H1 (cell line): ENCODE measurements at regions not wholly inside any gene's neighbourhood (a gene's known extent, or its start where the extent isn't known, plus 50 kb on each side); places are given as distances from the start of the nearest gene placed in this dataset.

Experiments
- CTCF ChIP-seq, 3 experiments: IDR thresholded peaks; 1 replicate in 2 of 3; 2 replicates in 1 of 3; pipeline versions ENCODE4 v1.5.1 to v1.6.1; 2011; ENCODE audit warnings: low read length in 3 of 3, mild to moderate bottlenecking in 3 of 3, inconsistent platforms in 2 of 3, low read depth in 1 of 3, moderate library complexity in 1 of 3; ENCODE audit not compliant: insufficient read depth in 1 of 3; ENCODE audit errors: control extremely low read depth in 1 of 3
- POLR2A ChIP-seq, 2 experiments: IDR thresholded peaks; 1 replicate in 1 of 2; 2 replicates in 1 of 2; pipeline ENCODE4 v1.6.1; 2011; ENCODE audit warnings: low read depth in 2 of 2, low read length in 2 of 2, mild to moderate bottlenecking in 2 of 2; ENCODE audit errors: control extremely low read depth in 1 of 2
- POLR2AphosphoS5 ChIP-seq: IDR thresholded peaks from 2 replicates; pipeline ENCODE4 v1.6.1; 2011; ENCODE audit warnings: low read depth, low read length
- RAD21 ChIP-seq, 2 experiments: IDR thresholded peaks in 1 of 2; conservative IDR thresholded peaks in 1 of 2; 2 replicates each; pipeline ENCODE4 v1.6.1; 2011; ENCODE audit warnings: low read depth in 2 of 2, low read length in 2 of 2, improper control_type of control experiment in 1 of 2, inconsistent platforms in 1 of 2, mild to moderate bottlenecking in 1 of 2, moderate library complexity in 1 of 2
- RBBP5 ChIP-seq: IDR thresholded peaks from 2 replicates; pipeline ENCODE4 v1.7.1; 2012; ENCODE audit warnings: low read depth, mild to moderate bottlenecking, inconsistent platforms, low read length, moderate library complexity, borderline replicate concordance
- RNF2 ChIP-seq: fragments of 200-900, 300-1000 bp; sonication (generic); IDR thresholded peaks from 2 replicates; pipeline ENCODE4 v1.7.1; 2016; ENCODE audit warnings: borderline replicate concordance, low read depth, mild to moderate bottlenecking, antibody characterized with exemption, low read length; ENCODE audit not compliant: poor library complexity, severe bottlenecking; ENCODE audit errors: missing control alignments
- YY1 ChIP-seq: IDR thresholded peaks from 2 replicates; pipeline ENCODE4 v1.6.1; 2011; ENCODE audit warnings: low read depth, mild to moderate bottlenecking, low read length

GRCh38 chrX:68588602-68589371, 58.7 kb upstream of the STARD8 start:
- TF ChIP-seq CTCF (IDR thresholded peaks at IDR 0.05; ENCODE audit: control extremely low read depth in 1 of 3, insufficient read depth in 1 of 3, low read depth in 1 of 3, low read length in 3 of 3) (no peak), POLR2AphosphoS5 (no peak), POLR2A (IDR thresholded peaks at IDR 0.05; ENCODE audit: control extremely low read depth in 1 of 2, low read depth in 2 of 2, low read length in 2 of 2) (no peak), RBBP5 (no peak), RAD21 (IDR thresholded peaks at IDR 0.05 in 1 of 2, conservative IDR thresholded peaks at IDR 0.05 in 1 of 2; ENCODE audit: low read depth in 2 of 2, low read length in 2 of 2) (no peak), YY1 (no peak), RNF2 (no peak)
